Aorta (tissue), 5 donors: ENCODE measurements at regions not wholly inside any gene's neighbourhood (a gene's known extent, or its start where the extent isn't known, plus 50 kb on each side); places are given as distances from the start of the nearest gene placed in this dataset.

ENCODE experiments used
- ATAC-seq: fragments of 200-7000 bp; cut with Tn5 transposase; one replicate; pipeline ENCODE4 v1.9.1; 2022; ENCODE audit warnings: moderate library complexity; ENCODE audit not compliant: low FRiP score
- DNase-seq, 2 donors: peaks; one replicate each; pipeline ENCODE4 v3.0.0-alpha.2; 2020
- H3K27ac ChIP-seq, 2 donors: one replicate each; pipeline ENCODE4 v1.5.1; 2013; ENCODE audit warnings: low read length in 2 of 2, mild to moderate bottlenecking in 2 of 2, moderate library complexity in 2 of 2, control low read depth in 1 of 2, inconsistent platforms in 1 of 2, low read depth in 1 of 2
- H3K27me3 ChIP-seq, 2 donors: one replicate each; pipeline ENCODE4 v1.6.1; 2013; ENCODE audit warnings: control low read depth in 1 of 2, low read length in 1 of 2, mild to moderate bottlenecking in 1 of 2, moderate library complexity in 1 of 2; ENCODE audit not compliant: insufficient read depth in 2 of 2, control insufficient read depth in 1 of 2
- H3K36me3 ChIP-seq, 2 donors: one replicate each; pipeline ENCODE4 v1.6.1; 2013; ENCODE audit warnings: control low read depth in 1 of 2, low read length in 1 of 2, mild to moderate bottlenecking in 1 of 2; ENCODE audit not compliant: insufficient read depth in 2 of 2, control insufficient read depth in 1 of 2
- H3K4me1 ChIP-seq, 2 donors: one replicate each; pipeline ENCODE4 v1.6.1; 2013; ENCODE audit warnings: low read length in 2 of 2, control low read depth in 1 of 2, mild to moderate bottlenecking in 1 of 2, moderate library complexity in 1 of 2; ENCODE audit not compliant: insufficient read depth in 2 of 2, control insufficient read depth in 1 of 2
- H3K4me3 ChIP-seq, 2 donors: one replicate each; pipeline ENCODE4 v1.5.1; 2013; ENCODE audit warnings: low read length in 2 of 2, control low read depth in 1 of 2, mild to moderate bottlenecking in 1 of 2
- H3K9me3 ChIP-seq: one replicate; pipeline ENCODE4 v1.6.1; 2013; ENCODE audit warnings: mild to moderate bottlenecking, low read length; ENCODE audit not compliant: control insufficient read depth
- WGBS, 2 donors: extraction: QIAGEN DNeasy Blood & Tissue Kit; methylation state at CpG; one replicate each; pipeline ENCODE4 v1.1.7; 2013; 5-methylcytosine and 5-hydroxymethylcytosine counted together
- intact Hi-C, 2 donors: fragments of 100-400 bp; cut with DNase I; formaldehyde crosslinking; loops; one replicate each; pipeline versions ENCODE4 v1.14.2 to v1.15.0; 2022
- donor health status: healthy with polysubstance abuse.
- donor health status: Bipolar disorder and iron deficiency.
- donor health status: DM: no; HTN: no; CAD: no.
- donor health status: DM: no; HTN: no; CAD: no.
- donor health status: DM: yes; HTN: yes; CAD: no.

GRCh38 chr18:47461977-47462376 lies 210.5 kb upstream of the SKOR2 start:
- WGBS, 2 donors: 85 to 97% methylated on average over 2 of the region's 2 CpGs
- no peaks in the 10 kb centered on the region for H3K36me3 ChIP-seq
- H3K27ac ChIP-seq: no peak overlapping the region
- intact Hi-C loops: no loop called here
- H3K4me1 ChIP-seq: no peaks in the 10 kb centered on the region
- no peak for DNase-seq
- no peaks in the 10 kb centered on the region for H3K27me3 ChIP-seq
- ATAC-seq: no peak
- no peaks in the 10 kb centered on the region for H3K9me3 ChIP-seq
- H3K4me3 ChIP-seq: no peak overlapping the region

DNA sequence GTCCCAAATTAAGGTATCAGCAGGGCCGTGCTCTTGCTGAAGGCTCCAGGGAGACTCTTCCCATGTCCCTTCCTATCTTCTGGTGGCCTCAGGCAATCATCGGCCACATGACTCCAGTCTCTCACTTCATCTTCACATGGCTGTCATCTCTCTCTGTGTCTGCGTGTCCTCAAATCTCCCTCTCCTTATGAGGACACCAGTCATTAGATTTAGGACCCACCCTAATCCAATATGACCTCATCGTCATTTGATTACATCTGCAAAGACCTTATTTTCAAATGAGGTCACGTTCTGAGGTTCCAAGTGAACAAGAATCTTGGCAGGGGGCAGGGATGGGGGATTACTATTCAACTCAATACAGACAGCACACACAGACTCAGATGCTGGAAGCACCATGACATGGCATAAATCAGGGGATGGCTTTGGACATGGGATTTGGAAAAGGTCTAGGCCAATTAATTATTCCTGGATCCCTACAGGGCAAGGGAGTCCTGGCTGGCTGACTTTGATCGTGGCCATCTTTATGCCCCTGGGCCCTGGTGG lies 210.0 kb upstream of the SKOR2 start:
- no peak for ATAC-seq
- Histone ChIP-seq H3K36me3 (no peaks in the 10 kb centered on the region), H3K4me3 (no peak overlapping the region), H3K27ac (no peak overlapping the region), H3K4me1 (no peaks in the 10 kb centered on the region), H3K27me3 (no peaks in the 10 kb centered on the region), H3K9me3 (no peaks in the 10 kb centered on the region)
- intact Hi-C loops: no loop called here
- WGBS, 2 donors: 66 to 72% methylated on average over 6 of the region's 6 CpGs
- no peak for DNase-seq

- no peaks in the 10 kb centered on the region for H3K9me3 ChIP-seq
- H3K27ac ChIP-seq: no peak overlapping the region
- DNase-seq (no peak), ATAC-seq (no peak)
- H3K27me3 ChIP-seq: no peaks in the 10 kb centered on the region
- H3K4me3 ChIP-seq: no peak overlapping the region
- intact Hi-C loops: no loop called here
- H3K36me3 ChIP-seq: no peaks in the 10 kb centered on the region
- no peaks in the 10 kb centered on the region for H3K4me1 ChIP-seq
These were observed 207.0 kb upstream of the SKOR2 start for GRCh38 chr18:47458483-47458882.

DNA sequence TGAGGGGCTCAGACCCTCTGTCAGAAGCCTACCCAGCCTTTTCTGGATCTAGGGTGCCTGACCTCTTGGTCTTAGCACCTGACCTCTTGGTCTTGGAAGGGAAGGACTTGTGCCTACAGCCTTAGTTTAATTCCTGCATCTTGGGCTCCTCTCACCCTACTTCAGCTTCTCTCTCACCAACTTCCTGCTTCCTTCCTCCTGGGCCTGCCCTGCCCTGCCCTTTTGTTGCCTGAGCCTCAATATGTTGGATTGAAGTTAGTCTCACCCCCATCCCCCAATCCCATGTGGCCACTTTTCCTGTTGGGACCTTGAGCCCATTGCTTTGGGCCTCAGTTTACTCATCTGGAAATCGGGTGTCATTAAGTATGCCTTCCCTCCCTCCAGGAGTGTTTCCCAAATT lies 206.2 kb upstream of the SKOR2 start:
- Histone ChIP-seq H3K4me3 (no peak overlapping the region), H3K27me3 (no peaks in the 10 kb centered on the region), H3K9me3 (no peaks in the 10 kb centered on the region), H3K27ac (no peak overlapping the region), H3K36me3 (no peaks in the 10 kb centered on the region), H3K4me1 (no peaks in the 10 kb centered on the region)
- DNase-seq (no peak), ATAC-seq (no peak)
- WGBS, 2 donors: 65 to 78% methylated on average over 1 of the region's 1 CpG
- intact Hi-C loops: no loop called here

DNA sequence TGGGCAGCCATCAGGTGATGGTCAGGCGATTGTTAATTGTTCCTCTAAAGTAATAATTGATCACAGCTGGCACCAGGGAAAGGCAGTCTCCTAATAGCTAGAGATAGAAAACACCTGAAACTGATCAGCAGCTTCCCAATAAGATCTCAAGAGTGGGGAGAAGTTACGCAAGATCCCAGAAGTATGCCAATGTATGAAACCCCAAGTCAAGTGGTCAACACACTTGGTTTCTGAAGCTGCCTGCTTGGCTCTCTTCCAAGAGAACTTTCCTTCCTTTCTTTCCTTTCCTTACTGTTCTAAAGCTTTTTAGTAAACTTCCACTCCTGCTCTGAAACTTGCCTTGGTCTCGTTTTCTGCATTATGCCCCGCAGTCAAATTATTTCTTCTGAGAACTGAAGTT lies 201.6 kb upstream of the SKOR2 start:
- 85 to 91% methylated on average over 4 of the region's 4 CpGs for WGBS, 2 donors
- DNase-seq (no peak), ATAC-seq (no peak)
- H3K36me3 ChIP-seq: no peaks in the 10 kb centered on the region
- no peak overlapping the region for H3K4me3 ChIP-seq
- no peaks in the 10 kb centered on the region for H3K27me3 ChIP-seq
- H3K4me1 ChIP-seq: no peaks in the 10 kb centered on the region
- no peaks in the 10 kb centered on the region for H3K9me3 ChIP-seq
- H3K27ac ChIP-seq: no peak overlapping the region
- intact Hi-C loops: no loop called here

DNA sequence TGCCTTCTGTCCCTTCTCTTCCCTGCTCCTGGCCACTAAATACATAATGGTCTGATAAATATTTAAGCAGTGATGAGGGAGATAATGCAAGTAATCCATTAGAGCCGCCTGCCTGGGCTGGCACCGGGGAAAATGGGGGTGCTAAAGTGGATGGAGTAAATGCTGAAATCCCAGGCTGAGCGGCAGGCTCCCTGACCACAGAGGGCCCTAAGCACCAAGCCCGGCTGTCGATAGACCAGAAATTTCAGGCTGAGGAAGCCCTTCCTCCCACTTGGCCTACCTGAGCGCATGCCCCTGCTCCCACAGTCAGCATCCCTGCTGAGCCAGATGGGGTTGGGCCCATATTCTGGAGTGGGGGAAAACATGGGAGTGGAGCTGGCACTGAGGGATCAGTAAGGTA lies 197.5 kb upstream of the SKOR2 start:
- no peak for ATAC-seq
- Histone ChIP-seq H3K27ac (no peak overlapping the region), H3K4me3 (no peak overlapping the region), H3K27me3 (no peaks in the 10 kb centered on the region), H3K36me3 (no peaks in the 10 kb centered on the region), H3K9me3 (peaks cover 7% of the 10 kb centered on the region), H3K4me1 (no peaks in the 10 kb centered on the region)
- intact Hi-C loops: no loop called here
- DNase-seq: no peak
- WGBS, 2 donors: 86 to 87% methylated on average over 6 of the region's 6 CpGs

GRCh38 chr18:47441914-47442313 lies 190.5 kb upstream of the SKOR2 start:
- peaks cover 7% of the 10 kb centered on the region for H3K9me3 ChIP-seq
- intact Hi-C loops: no loop called here
- WGBS, 2 donors: 38 to 43% methylated on average over 4 of the region's 4 CpGs
- H3K4me3 ChIP-seq: no peak overlapping the region
- no peaks in the 10 kb centered on the region for H3K27me3 ChIP-seq
- DNase-seq (no peak), ATAC-seq (no peak)
- no peaks in the 10 kb centered on the region for H3K36me3 ChIP-seq
- no peak overlapping the region for H3K27ac ChIP-seq
- no peaks in the 10 kb centered on the region for H3K4me1 ChIP-seq

DNA sequence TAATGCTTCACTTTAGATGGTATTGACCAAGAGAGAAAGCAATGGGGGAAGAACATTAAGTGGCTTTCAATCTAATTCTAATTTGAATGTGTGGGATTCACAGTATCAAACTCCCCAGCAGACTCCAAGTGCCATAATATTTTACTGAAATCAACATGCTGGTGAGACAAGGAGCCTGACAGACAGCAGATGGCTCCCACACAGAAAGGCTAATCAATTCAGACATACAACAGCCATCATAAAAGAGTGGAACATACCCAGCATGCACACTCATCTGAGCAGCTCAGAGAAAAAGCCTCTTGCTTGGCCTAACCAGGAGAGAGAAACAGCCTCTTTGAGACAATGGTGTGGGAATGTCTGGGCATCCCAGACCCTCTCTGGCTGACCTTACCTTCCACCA lies 186.5 kb upstream of the SKOR2 start:
- intact Hi-C loops: no loop called here
- DNase-seq (no peak), ATAC-seq (no peak)
- no peak overlapping the region for H3K4me3 ChIP-seq
- no peak overlapping the region for H3K27ac ChIP-seq
- H3K9me3 ChIP-seq: no peaks in the 10 kb centered on the region
- H3K4me1 ChIP-seq: no peaks in the 10 kb centered on the region
- H3K27me3 ChIP-seq: no peaks in the 10 kb centered on the region
- H3K36me3 ChIP-seq: no peaks in the 10 kb centered on the region

DNA sequence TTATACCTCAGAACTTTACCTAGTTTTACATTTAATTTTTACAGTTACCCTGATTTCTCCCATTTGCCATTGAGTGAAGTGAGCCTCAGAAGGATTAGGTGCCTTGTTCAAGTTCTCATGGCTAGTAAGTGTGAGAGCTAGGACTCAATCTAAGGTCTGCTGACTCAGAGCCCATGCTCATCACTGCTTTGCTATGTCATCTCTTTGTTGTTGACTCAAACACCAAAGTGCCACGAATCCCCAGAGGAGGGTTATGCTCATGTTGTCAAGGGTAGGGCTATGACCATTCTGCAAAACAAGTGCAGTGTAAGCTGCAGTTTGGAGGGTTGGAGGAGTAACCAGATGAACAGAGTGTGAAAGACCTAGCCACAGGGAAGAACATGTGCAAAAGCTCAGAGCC lies 185.4 kb upstream of the SKOR2 start:
- H3K27me3 ChIP-seq: no peaks in the 10 kb centered on the region
- WGBS, 2 donors: 35 to 51% methylated on average over 1 of the region's 1 CpG
- H3K36me3 ChIP-seq: no peaks in the 10 kb centered on the region
- intact Hi-C loops: no loop called here
- H3K9me3 ChIP-seq: no peaks in the 10 kb centered on the region
- no peak overlapping the region for H3K4me3 ChIP-seq
- no peaks in the 10 kb centered on the region for H3K4me1 ChIP-seq
- DNase-seq: no peak
- H3K27ac ChIP-seq: no peak overlapping the region
- ATAC-seq: no peak
